Natural killer cell (primary cell): ENCODE measurements at regions not wholly inside any gene's neighbourhood (a gene's known extent, or its start where the extent isn't known, plus 50 kb on each side); places are given as distances from the start of the nearest gene placed in this dataset.

Experiments used
- ATAC-seq, 3 donors: fragments of 150-1000 bp in 2 of 3; fragments of 200-7000 bp in 1 of 3; cut with Tn5 transposase; 1 replicate in 1 of 3; 2 replicates in 2 of 3; pipeline ENCODE4 v1.10.0; 2021; ENCODE audit warnings: mild to moderate bottlenecking in 2 of 3, moderate library complexity in 2 of 3
- DNase-seq, 2 donors: peaks; one replicate each; pipeline versions ENCODE4 v3.0.0 to v3.0.0-alpha.2; 2013 to 2021; ENCODE audit warnings: mixed read lengths in 1 of 2
- H3K27ac ChIP-seq: one replicate; pipeline ENCODE4 v1.5.1; 2013; ENCODE audit warnings: mild to moderate bottlenecking, low read length
- H3K27me3 ChIP-seq: one replicate; pipeline ENCODE4 v1.6.1; 2013; ENCODE audit warnings: low read length; ENCODE audit not compliant: control insufficient read depth, insufficient read depth
- H3K36me3 ChIP-seq: one replicate; pipeline ENCODE4 v1.6.1; 2013; ENCODE audit warnings: low read length; ENCODE audit not compliant: control insufficient read depth, insufficient read depth
- H3K4me1 ChIP-seq: one replicate; pipeline ENCODE4 v1.6.1; 2013; ENCODE audit warnings: low read length; ENCODE audit not compliant: control insufficient read depth, insufficient read depth
- H3K4me3 ChIP-seq: one replicate; pipeline ENCODE4 v1.5.1; 2013; ENCODE audit warnings: low read length
- H3K9me3 ChIP-seq: one replicate; pipeline ENCODE4 v1.6.1; 2013; ENCODE audit warnings: low read length; ENCODE audit not compliant: control insufficient read depth, insufficient read depth
- H3K27ac Mint-ChIP-seq, 2 donors: one replicate each; pipeline ENCODE4 v1.8.0; 2022; ENCODE audit warnings: mild to moderate bottlenecking in 2 of 2, mixed read lengths in 2 of 2, moderate library complexity in 1 of 2
- H3K27me3 Mint-ChIP-seq, 2 donors: one replicate each; pipeline ENCODE4 v1.8.0; 2022; ENCODE audit warnings: low read depth in 2 of 2, mixed read lengths in 2 of 2
- H3K36me3 Mint-ChIP-seq: one replicate; pipeline ENCODE4 v1.8.0; 2022; ENCODE audit warnings: mixed read lengths
- H3K4me1 Mint-ChIP-seq, 2 donors: one replicate each; pipeline ENCODE4 v1.8.0; 2022; ENCODE audit warnings: mixed read lengths in 2 of 2
- H3K4me3 Mint-ChIP-seq: one replicate; pipeline ENCODE4 v1.8.0; 2022; ENCODE audit warnings: mild to moderate bottlenecking, moderate library complexity, mixed read lengths
- H3K9me3 Mint-ChIP-seq, 2 donors: one replicate each; pipeline ENCODE4 v1.8.0; 2022; ENCODE audit warnings: mixed read lengths in 2 of 2
- CTCF ChIP-seq: fragments of 200-600 bp; IDR thresholded peaks from one replicate; pipeline ENCODE4 v1.8.0; 2022; ENCODE audit warnings: antibody characterized with exemption
- WGBS: methylation state at CpG from one replicate; pipeline ENCODE4 v1.1.7; 2013; ENCODE audit warnings: missing lambda C conversion rate; ENCODE audit not compliant: insufficient coverage; 5-methylcytosine and 5-hydroxymethylcytosine counted together
- intact Hi-C: fragments of 100-400 bp; cut with micrococcal nuclease; formaldehyde crosslinking; loops from one replicate; pipeline ENCODE4 v1.14.2; 2022

- Mint-ChIP-seq H3K27ac (no peak overlapping the region), H3K36me3 (no peaks in the 10 kb centered on the region), H3K9me3 (no peaks in the 10 kb centered on the region), H3K4me1 (no peaks in the 10 kb centered on the region), H3K4me3 (no peak overlapping the region), H3K27me3 (peaks cover 11 to 13% of the 10 kb centered on the region in 2 donors)
- H3K4me1 ChIP-seq, result no peaks in the 10 kb centered on the region
- no peaks in the 10 kb centered on the region for H3K9me3 ChIP-seq
- no peak overlapping the region for H3K4me3 ChIP-seq
- TF ChIP-seq CTCF, result no peak
- ATAC-seq, result no peak
- intact Hi-C loops, result no loop called here
- DNase-seq, result no peak
- no peak overlapping the region for H3K27ac ChIP-seq
- H3K36me3 ChIP-seq, result no peaks in the 10 kb centered on the region
- H3K27me3 ChIP-seq, result no peaks in the 10 kb centered on the region
Observed at GRCh38 chr1:230584660-230585059, 57.6 kb upstream of the COG2 start.

GRCh38 chr1:230581446-230582079 lies 60.7 kb upstream of the COG2 start:
- Mint-ChIP-seq H3K27me3 (peaks cover 7 to 12% of the 10 kb centered on the region in 2 donors), H3K9me3 (no peaks in the 10 kb centered on the region), H3K4me1 (no peaks in the 10 kb centered on the region), H3K36me3 (no peaks in the 10 kb centered on the region), H3K4me3 (no peak overlapping the region), H3K27ac (no peak overlapping the region)
- DNase-seq (no peak), ATAC-seq (no peak)
- Histone ChIP-seq H3K4me1 (no peaks in the 10 kb centered on the region), H3K36me3 (no peaks in the 10 kb centered on the region), H3K4me3 (no peak overlapping the region), H3K27me3 (no peaks in the 10 kb centered on the region), H3K9me3 (no peaks in the 10 kb centered on the region), H3K27ac (no peak overlapping the region)
- intact Hi-C loops, result no loop called here
- 86% methylated on average over 19 of the region's 19 CpGs for WGBS
- no peak for TF ChIP-seq CTCF

- Histone ChIP-seq H3K4me1 (no peaks in the 10 kb centered on the region), H3K9me3 (no peaks in the 10 kb centered on the region), H3K27me3 (no peaks in the 10 kb centered on the region), H3K4me3 (no peak overlapping the region), H3K36me3 (no peaks in the 10 kb centered on the region), H3K27ac (no peak overlapping the region)
- intact Hi-C loops, result no loop called here
- DNase-seq (no peak), ATAC-seq (no peak)
- Mint-ChIP-seq H3K4me3 (no peak overlapping the region), H3K4me1 (no peaks in the 10 kb centered on the region), H3K9me3 (peaks cover 0 to 2% of the 10 kb centered on the region in 2 donors), H3K36me3 (no peaks in the 10 kb centered on the region), H3K27ac (no peak overlapping the region), H3K27me3 (peaks cover 0 to 16% of the 10 kb centered on the region in 2 donors)
- 56% methylated on average over 3 of the region's 4 CpGs for WGBS
- TF ChIP-seq CTCF, result no peak
Observed at GRCh38 chr1:230578616-230579015, 63.7 kb upstream of the COG2 start.

- no peaks in the 10 kb centered on the region for H3K27me3 ChIP-seq
- Mint-ChIP-seq H3K36me3 (no peaks in the 10 kb centered on the region), H3K4me3 (no peak overlapping the region), H3K27ac (no peak overlapping the region), H3K4me1 (no peaks in the 10 kb centered on the region), H3K9me3 (peaks cover 0 to 2% of the 10 kb centered on the region in 2 donors), H3K27me3 (peaks cover 0 to 16% of the 10 kb centered on the region in 2 donors)
- no peak for ATAC-seq
- H3K9me3 ChIP-seq, result no peaks in the 10 kb centered on the region
- no peak overlapping the region for H3K4me3 ChIP-seq
- no peak overlapping the region for H3K27ac ChIP-seq
- DNase-seq, result no peak
- H3K36me3 ChIP-seq, result no peaks in the 10 kb centered on the region
- no peak for TF ChIP-seq CTCF
- intact Hi-C loops, result no loop called here
- 65% methylated on average over 3 of the region's 3 CpGs for WGBS
- no peaks in the 10 kb centered on the region for H3K4me1 ChIP-seq
Observed at GRCh38 chr1:230577537-230577936, 64.7 kb upstream of the COG2 start.
